ENCODE measurements at regions not wholly inside any gene's neighbourhood (a gene's known extent, or its start where the extent isn't known, plus 50 kb on each side); places are given as distances from the start of the nearest gene placed in this dataset.

DNA sequence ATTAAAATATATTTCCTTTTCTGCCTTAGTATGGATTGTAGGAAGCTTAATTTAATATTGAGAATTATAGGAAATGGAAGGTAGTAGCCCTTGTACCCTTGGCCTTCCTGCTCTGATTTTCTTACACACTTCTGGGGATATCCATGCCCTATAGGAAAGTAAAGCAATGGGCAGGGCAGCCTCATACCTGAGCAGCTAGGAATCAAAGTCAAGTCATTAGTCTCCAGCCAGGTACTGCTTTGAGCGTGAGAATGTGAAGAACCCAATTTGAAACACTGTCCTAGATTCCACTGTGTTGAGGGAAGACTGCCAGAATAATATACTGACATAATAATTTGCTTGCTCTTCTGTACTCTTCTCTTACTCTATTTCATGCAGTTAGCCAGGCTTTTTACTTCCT is 51.0 kb upstream of the L3MBTL3 start:
- no peaks in the 10 kb centered on the region for H3K27me3 ChIP-seq (ENCODE audit: insufficient read depth, low read length)
- no peak overlapping the region for H3K27ac ChIP-seq (ENCODE audit: low read depth, low read length)
- H3K4me3 Mint-ChIP-seq (ENCODE audit: unreplicated experiment): no peak overlapping the region
- H3K4me3 ChIP-seq (ENCODE audit: insufficient read depth, low read depth, low read length): no peak overlapping the region
- H2AFZ ChIP-seq (ENCODE audit: low read depth, low read length): no peak overlapping the region
- H4K20me1 ChIP-seq (ENCODE audit: insufficient read depth, low read length): no peaks in the 10 kb centered on the region
- H3K9ac ChIP-seq (ENCODE audit: low read length): no peak overlapping the region
- FAIRE-seq: no peak
- no peaks in the 10 kb centered on the region for H3K36me3 ChIP-seq (ENCODE audit: insufficient read depth, low read length)
- H3K4me1 Mint-ChIP-seq (ENCODE audit: low read depth, unreplicated experiment): no peaks in the 10 kb centered on the region
- H3K27me3 Mint-ChIP-seq (ENCODE audit: low read depth, unreplicated experiment): peaks cover 5% of the 10 kb centered on the region
- no peak overlapping the region for H3K27ac Mint-ChIP-seq (ENCODE audit: unreplicated experiment)
- no peaks in the 10 kb centered on the region for H3K9me3 Mint-ChIP-seq (ENCODE audit: unreplicated experiment)
- TF ChIP-seq, protein P1, sequence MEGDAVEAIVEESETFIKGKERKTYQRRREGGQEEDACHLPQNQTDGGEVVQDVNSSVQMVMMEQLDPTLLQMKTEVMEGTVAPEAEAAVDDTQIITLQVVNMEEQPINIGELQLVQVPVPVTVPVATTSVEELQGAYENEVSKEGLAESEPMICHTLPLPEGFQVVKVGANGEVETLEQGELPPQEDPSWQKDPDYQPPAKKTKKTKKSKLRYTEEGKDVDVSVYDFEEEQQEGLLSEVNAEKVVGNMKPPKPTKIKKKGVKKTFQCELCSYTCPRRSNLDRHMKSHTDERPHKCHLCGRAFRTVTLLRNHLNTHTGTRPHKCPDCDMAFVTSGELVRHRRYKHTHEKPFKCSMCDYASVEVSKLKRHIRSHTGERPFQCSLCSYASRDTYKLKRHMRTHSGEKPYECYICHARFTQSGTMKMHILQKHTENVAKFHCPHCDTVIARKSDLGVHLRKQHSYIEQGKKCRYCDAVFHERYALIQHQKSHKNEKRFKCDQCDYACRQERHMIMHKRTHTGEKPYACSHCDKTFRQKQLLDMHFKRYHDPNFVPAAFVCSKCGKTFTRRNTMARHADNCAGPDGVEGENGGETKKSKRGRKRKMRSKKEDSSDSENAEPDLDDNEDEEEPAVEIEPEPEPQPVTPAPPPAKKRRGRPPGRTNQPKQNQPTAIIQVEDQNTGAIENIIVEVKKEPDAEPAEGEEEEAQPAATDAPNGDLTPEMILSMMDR (IDR thresholded peaks at IDR 0.05; ENCODE audit: insufficient read depth, low read depth, low read length): no peak
- no peak for TF ChIP-seq EZH2 (IDR thresholded peaks at IDR 0.05; ENCODE audit: insufficient read depth, low read length)
- no peaks in the 10 kb centered on the region for H3K36me3 Mint-ChIP-seq (ENCODE audit: low read depth, unreplicated experiment)
- H3K4me2 ChIP-seq (ENCODE audit: low read length): no peak overlapping the region
- H3K9me3 ChIP-seq (ENCODE audit: insufficient read depth, low read depth, low read length): no peaks in the 10 kb centered on the region
- H3K4me1 ChIP-seq (ENCODE audit: insufficient read depth, low read length): no peaks in the 10 kb centered on the region
- no peaks in the 10 kb centered on the region for H3K79me2 ChIP-seq (ENCODE audit: insufficient read depth, low read length)
- no peak for DNase-seq (ENCODE audit: low read depth)

DNA sequence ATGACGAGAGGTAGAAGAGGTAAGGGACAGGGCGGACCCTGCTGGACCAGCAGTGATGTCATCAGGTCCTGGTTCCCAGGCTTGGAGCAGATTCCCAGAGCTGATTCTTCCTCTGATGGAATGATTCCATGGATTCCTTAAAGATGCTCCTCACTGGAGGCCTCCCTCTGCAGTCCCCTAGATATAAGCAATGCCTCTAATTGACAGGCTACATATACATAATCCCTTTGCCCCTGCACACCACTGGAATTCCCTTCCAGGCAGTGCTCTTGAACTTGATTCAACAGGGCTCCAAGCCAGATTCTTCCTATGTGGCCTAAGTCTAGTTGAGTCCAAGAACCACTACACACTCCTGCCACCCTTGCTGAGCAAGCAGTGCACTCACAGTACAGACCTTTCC is 52.3 kb upstream of the L3MBTL3 start:
- no peak overlapping the region for H2AFZ ChIP-seq (ENCODE audit: low read depth, low read length)
- no peaks in the 10 kb centered on the region for H3K36me3 Mint-ChIP-seq (ENCODE audit: low read depth, unreplicated experiment)

DNA sequence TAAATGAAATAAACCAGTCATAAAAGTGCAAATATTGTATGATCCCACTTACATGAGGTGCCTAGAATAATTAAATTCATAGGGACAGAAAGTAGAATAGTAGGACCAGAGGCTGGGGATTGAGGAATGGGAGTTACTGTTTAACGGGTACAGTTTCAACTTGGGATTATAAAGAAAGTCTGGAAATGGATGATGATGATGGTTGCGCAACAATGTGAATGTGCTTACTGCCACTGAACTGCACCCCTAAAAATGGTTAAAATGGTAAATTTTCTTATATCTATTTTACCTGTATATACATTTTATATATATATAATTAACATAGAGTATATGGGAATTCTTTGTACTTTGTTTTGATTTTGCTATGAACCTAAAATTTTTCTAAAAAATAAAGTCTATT is 53.3 kb upstream of the L3MBTL3 start:
- H3K4me2 ChIP-seq (ENCODE audit: low read length): no peak overlapping the region
- H3K27me3 Mint-ChIP-seq (ENCODE audit: low read depth, unreplicated experiment): peaks cover 2% of the 10 kb centered on the region
- no peaks in the 10 kb centered on the region for H3K4me1 ChIP-seq (ENCODE audit: insufficient read depth, low read length)
- no peak overlapping the region for H3K4me3 ChIP-seq (ENCODE audit: insufficient read depth, low read depth, low read length)
- H3K4me1 Mint-ChIP-seq (ENCODE audit: low read depth, unreplicated experiment): no peaks in the 10 kb centered on the region
- H3K36me3 ChIP-seq (ENCODE audit: insufficient read depth, low read length): no peaks in the 10 kb centered on the region
- no peak overlapping the region for H3K9ac ChIP-seq (ENCODE audit: low read length)
- no peak overlapping the region for H3K27ac Mint-ChIP-seq (ENCODE audit: unreplicated experiment)
- no peak for DNase-seq (ENCODE audit: low read depth)
- FAIRE-seq: no peak
- no peaks in the 10 kb centered on the region for H3K9me3 Mint-ChIP-seq (ENCODE audit: unreplicated experiment)
- H2AFZ ChIP-seq (ENCODE audit: low read depth, low read length): no peak overlapping the region
- no peaks in the 10 kb centered on the region for H3K36me3 Mint-ChIP-seq (ENCODE audit: low read depth, unreplicated experiment)
- no peak overlapping the region for H3K27ac ChIP-seq (ENCODE audit: low read depth, low read length)
- no peaks in the 10 kb centered on the region for H3K79me2 ChIP-seq (ENCODE audit: insufficient read depth, low read length)
- H4K20me1 ChIP-seq (ENCODE audit: insufficient read depth, low read length): no peaks in the 10 kb centered on the region
- no peak for TF ChIP-seq EZH2 (IDR thresholded peaks at IDR 0.05; ENCODE audit: insufficient read depth, low read length)
- TF ChIP-seq, protein P1 (IDR thresholded peaks at IDR 0.05; ENCODE audit: insufficient read depth, low read depth, low read length): no peak
- H3K27me3 ChIP-seq (ENCODE audit: insufficient read depth, low read length): no peaks in the 10 kb centered on the region
- no peaks in the 10 kb centered on the region for H3K9me3 ChIP-seq (ENCODE audit: insufficient read depth, low read depth, low read length)
- H3K4me3 Mint-ChIP-seq (ENCODE audit: unreplicated experiment): no peak overlapping the region

More for the DNA sequence above, 52.3 kb upstream of the L3MBTL3 start:
- DNase-seq (ENCODE audit: low read depth) (no peak), FAIRE-seq (no peak)
- Histone ChIP-seq H3K36me3 (ENCODE audit: insufficient read depth, low read length) (no peaks in the 10 kb centered on the region), H3K27ac (ENCODE audit: low read depth, low read length) (no peak overlapping the region), H3K9me3 (ENCODE audit: insufficient read depth, low read depth, low read length) (no peaks in the 10 kb centered on the region), H3K9ac (ENCODE audit: low read length) (no peak overlapping the region), H3K4me1 (ENCODE audit: insufficient read depth, low read length) (no peaks in the 10 kb centered on the region), H4K20me1 (ENCODE audit: insufficient read depth, low read length) (no peaks in the 10 kb centered on the region), H3K4me2 (ENCODE audit: low read length) (no peak overlapping the region), H3K4me3 (ENCODE audit: insufficient read depth, low read depth, low read length) (no peak overlapping the region), H3K27me3 (ENCODE audit: insufficient read depth, low read length) (no peaks in the 10 kb centered on the region), H3K79me2 (ENCODE audit: insufficient read depth, low read length) (no peaks in the 10 kb centered on the region)
- Mint-ChIP-seq H3K9me3 (ENCODE audit: unreplicated experiment) (no peaks in the 10 kb centered on the region), H3K27ac (ENCODE audit: unreplicated experiment) (no peak overlapping the region), H3K4me1 (ENCODE audit: low read depth, unreplicated experiment) (no peaks in the 10 kb centered on the region), H3K27me3 (ENCODE audit: low read depth, unreplicated experiment) (peaks cover 5% of the 10 kb centered on the region), H3K4me3 (ENCODE audit: unreplicated experiment) (no peak overlapping the region)
- TF ChIP-seq, protein P1 (IDR thresholded peaks at IDR 0.05; ENCODE audit: insufficient read depth, low read depth, low read length): no peak
- TF ChIP-seq EZH2 (IDR thresholded peaks at IDR 0.05; ENCODE audit: insufficient read depth, low read length): no peak
